Vagina (tissue), 2 donors: ENCODE measurements at regions not wholly inside any gene's neighbourhood (a gene's known extent, or its start where the extent isn't known, plus 50 kb on each side); places are given as distances from the start of the nearest gene placed in this dataset.
"Not testable (repeated sequence)": the region's sequence is repeated elsewhere in the genome, so short reads cannot be mapped to it uniquely, and the experiment has no call there.

Experiments used
- DNase-seq, 2 donors: peaks; one replicate each; pipeline ENCODE4 v3.0.0-alpha.2; 2017; ENCODE audit errors: extremely low spot score in 2 of 2
- H3K27ac ChIP-seq: fragments of 200-600 bp; sonication (generic); one replicate; pipeline ENCODE4 v1.5.1; 2019
- H3K27me3 ChIP-seq: fragments of 200-600 bp; sonication (generic); one replicate; pipeline ENCODE4 v1.5.1; 2019
- H3K36me3 ChIP-seq, 2 donors: fragments of 200-600 bp; sonication (generic); one replicate each; pipeline ENCODE4 v1.5.1; 2017 to 2019
- H3K4me1 ChIP-seq: fragments of 200-600 bp; sonication (generic); one replicate; pipeline ENCODE4 v1.5.1; 2019
- H3K4me3 ChIP-seq, 2 donors: fragments of 200-600 bp; sonication (generic); 1 replicate in 1 of 2; 2 replicates in 1 of 2; pipeline ENCODE4 v1.5.1; 2016 to 2019
- H3K9me3 ChIP-seq: fragments of 200-600 bp; sonication (generic); one replicate; pipeline ENCODE4 v1.5.1; 2019
- POLR2A ChIP-seq, 2 donors: fragments of 450-650 bp; IDR thresholded peaks; one replicate each; pipeline ENCODE4 v1.6.1; 2017; ENCODE audit warnings: antibody characterized with exemption in 2 of 2, mild to moderate bottlenecking in 2 of 2, moderate library complexity in 2 of 2
- POLR2AphosphoS5 ChIP-seq, 2 donors: sonication (generic); formaldehyde crosslinking; IDR thresholded peaks; one replicate each; pipeline ENCODE4 v1.9.0; 2017; ENCODE audit warnings: antibody characterized with exemption in 2 of 2, mild to moderate bottlenecking in 2 of 2, low read depth in 1 of 2; ENCODE audit not compliant: insufficient read depth in 1 of 2
- intact Hi-C: fragments of 100-400 bp; cut with DNase I; formaldehyde crosslinking; loops from one replicate; pipeline ENCODE4 v1.15.1; 2023
- TF ChIP-seq, protein P1 (sequence below), 3 experiments: fragments of 450-650 bp in 2 of 3; fragments of 200-600 bp in 1 of 3; sonication (generic) in 1 of 3; IDR thresholded peaks; one replicate each; pipeline ENCODE4 v1.5.1; 2017 to 2019; ENCODE audit warnings: antibody characterized with exemption in 3 of 3, mild to moderate bottlenecking in 2 of 3, moderate library complexity in 2 of 3

DNA sequence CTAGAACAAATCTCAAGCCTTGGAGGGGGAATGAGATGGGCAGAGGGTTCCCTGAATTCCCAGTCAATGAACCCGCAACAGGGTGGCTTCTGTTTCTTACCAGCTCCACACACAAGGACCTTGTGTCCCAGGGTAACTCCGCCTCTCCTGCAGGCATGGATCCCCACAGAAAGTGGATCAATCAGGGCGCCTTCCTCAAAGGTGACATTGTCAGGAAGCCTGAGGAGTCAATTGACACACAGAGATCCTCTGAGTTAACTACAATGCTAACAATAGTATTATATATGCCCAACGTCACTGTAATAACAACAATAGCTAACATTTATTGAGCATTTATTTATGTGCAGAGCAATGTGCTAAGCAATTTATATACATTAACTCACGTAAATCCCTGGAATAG is 98.8 kb downstream of the TRIM69 start:
- H3K4me3 ChIP-seq, DNase-seq, H3K4me1 ChIP-seq, intact Hi-C loops, H3K27ac ChIP-seq, H3K9me3 ChIP-seq, H3K27me3 ChIP-seq, H3K36me3 ChIP-seq: not testable (repeated sequence)

- Histone ChIP-seq H3K36me3 (no peaks in the 10 kb centered on the region), H3K27ac (no peak overlapping the region), H3K27me3 (no peaks in the 10 kb centered on the region), H3K4me3 (no peak overlapping the region), H3K9me3 (no peaks in the 10 kb centered on the region), H3K4me1 (no peaks in the 10 kb centered on the region)
- DNase-seq = no peak
- TF ChIP-seq POLR2AphosphoS5 (IDR thresholded peaks at IDR 0.05; ENCODE audit: insufficient read depth in 1 of 2, low read depth in 1 of 2) (no peak), POLR2A (IDR thresholded peaks at IDR 0.05) (no peak)
- TF ChIP-seq, protein P1, sequence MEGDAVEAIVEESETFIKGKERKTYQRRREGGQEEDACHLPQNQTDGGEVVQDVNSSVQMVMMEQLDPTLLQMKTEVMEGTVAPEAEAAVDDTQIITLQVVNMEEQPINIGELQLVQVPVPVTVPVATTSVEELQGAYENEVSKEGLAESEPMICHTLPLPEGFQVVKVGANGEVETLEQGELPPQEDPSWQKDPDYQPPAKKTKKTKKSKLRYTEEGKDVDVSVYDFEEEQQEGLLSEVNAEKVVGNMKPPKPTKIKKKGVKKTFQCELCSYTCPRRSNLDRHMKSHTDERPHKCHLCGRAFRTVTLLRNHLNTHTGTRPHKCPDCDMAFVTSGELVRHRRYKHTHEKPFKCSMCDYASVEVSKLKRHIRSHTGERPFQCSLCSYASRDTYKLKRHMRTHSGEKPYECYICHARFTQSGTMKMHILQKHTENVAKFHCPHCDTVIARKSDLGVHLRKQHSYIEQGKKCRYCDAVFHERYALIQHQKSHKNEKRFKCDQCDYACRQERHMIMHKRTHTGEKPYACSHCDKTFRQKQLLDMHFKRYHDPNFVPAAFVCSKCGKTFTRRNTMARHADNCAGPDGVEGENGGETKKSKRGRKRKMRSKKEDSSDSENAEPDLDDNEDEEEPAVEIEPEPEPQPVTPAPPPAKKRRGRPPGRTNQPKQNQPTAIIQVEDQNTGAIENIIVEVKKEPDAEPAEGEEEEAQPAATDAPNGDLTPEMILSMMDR (IDR thresholded peaks at IDR 0.05) = no peak
- intact Hi-C loops = no loop called here
Measured at GRCh38 chr15:44836094-44836493, 99.8 kb downstream of the TRIM69 start.

DNA sequence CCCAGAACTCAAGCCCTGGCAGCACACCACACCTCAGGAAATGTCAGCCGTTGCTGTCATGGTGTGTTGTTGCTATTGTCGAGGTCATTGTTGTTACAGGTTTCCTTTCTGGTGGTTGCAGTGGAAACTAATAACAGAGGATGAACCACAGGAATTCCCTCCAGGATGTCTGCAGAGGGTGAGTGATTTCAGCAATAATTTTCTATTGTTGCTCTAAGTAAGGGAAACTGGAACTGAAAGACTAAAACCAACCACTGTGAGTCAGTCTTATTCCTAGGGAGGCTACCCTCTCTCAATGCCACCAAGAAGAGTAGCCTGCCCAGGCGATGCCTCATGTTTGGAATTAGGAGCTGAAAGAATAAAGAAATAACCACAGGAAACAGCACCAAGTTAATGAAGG is 102.6 kb downstream of the TRIM69 start:
- H3K27ac ChIP-seq, H3K9me3 ChIP-seq, H3K27me3 ChIP-seq, intact Hi-C loops, H3K4me3 ChIP-seq, DNase-seq, H3K4me1 ChIP-seq, H3K36me3 ChIP-seq: not testable (repeated sequence)

DNA sequence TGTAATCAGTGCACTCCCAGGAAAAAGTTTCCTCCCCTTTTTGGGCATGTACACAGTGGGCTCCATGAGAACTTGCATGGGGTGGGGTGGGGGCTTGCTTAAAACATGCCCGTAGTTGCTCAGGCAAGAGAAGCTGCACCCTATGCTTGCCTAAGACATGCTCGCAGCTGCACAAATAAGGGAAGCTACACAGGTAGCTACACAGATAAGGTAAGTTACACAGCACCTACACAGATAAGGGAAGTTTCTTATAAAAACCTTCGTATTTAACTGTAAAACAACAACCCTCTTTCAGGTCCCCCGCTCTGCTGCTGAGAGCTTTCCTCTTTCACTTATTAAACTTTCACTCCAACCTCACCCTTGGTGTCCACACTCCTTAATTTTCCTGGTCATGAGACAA is 105.4 kb downstream of the TRIM69 start:
- intact Hi-C loops, H3K27ac ChIP-seq, DNase-seq: not testable (repeated sequence)

GRCh38 chr15:44842883-44843282 is 106.6 kb downstream of the TRIM69 start:
- DNase-seq, H3K27me3 ChIP-seq, H3K36me3 ChIP-seq, H3K9me3 ChIP-seq, H3K4me3 ChIP-seq, intact Hi-C loops, H3K27ac ChIP-seq, H3K4me1 ChIP-seq: not testable (repeated sequence)

More for the DNA sequence above, 105.4 kb downstream of the TRIM69 start:
- not testable (repeated sequence) for H3K36me3 ChIP-seq, H3K27me3 ChIP-seq, H3K4me1 ChIP-seq, H3K9me3 ChIP-seq, H3K4me3 ChIP-seq

DNA sequence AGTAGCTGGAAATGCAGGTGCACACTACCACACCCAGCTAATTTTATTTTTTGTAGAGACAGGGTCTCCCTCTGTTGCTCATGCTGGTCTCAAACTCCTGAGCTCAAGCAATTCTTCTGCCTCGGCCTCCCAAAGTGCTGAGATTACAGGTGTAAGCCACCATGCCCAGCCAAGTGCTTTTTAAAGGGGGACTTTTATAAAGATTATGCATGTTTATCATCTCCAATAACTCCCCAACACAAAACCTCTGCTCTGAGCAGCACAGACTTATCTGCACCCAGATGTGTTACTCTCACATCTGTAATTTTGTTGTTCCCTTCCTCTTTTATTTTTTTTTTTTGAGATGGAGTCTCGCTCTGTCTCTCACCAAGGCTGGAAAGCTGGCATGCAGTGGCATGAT is 108.6 kb downstream of the TRIM69 start:
- intact Hi-C loops, H3K27ac ChIP-seq, H3K27me3 ChIP-seq, DNase-seq, H3K9me3 ChIP-seq, H3K4me3 ChIP-seq, H3K36me3 ChIP-seq, H3K4me1 ChIP-seq: not testable (repeated sequence)

DNA sequence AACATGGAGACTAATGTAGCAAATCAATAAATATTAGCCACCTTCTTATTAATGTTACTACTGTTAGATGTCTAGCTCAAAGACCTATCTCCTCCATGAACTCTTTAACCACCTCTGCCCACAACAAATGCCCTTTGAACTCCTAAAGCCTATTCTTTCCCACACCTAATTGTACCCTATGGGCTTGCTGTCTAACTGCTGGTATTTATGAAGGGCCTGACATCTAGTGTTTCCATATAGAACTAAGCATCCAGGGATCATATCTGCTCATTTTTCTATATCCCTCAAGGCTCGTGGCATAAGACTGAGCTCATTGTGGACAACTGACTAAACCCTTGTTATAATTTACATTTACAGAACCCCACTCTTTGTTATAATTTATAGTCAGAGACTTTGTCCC is 109.8 kb downstream of the TRIM69 start:
- DNase-seq, H3K4me1 ChIP-seq, H3K36me3 ChIP-seq, H3K4me3 ChIP-seq, intact Hi-C loops, H3K9me3 ChIP-seq, H3K27me3 ChIP-seq, H3K27ac ChIP-seq: not testable (repeated sequence)

DNA sequence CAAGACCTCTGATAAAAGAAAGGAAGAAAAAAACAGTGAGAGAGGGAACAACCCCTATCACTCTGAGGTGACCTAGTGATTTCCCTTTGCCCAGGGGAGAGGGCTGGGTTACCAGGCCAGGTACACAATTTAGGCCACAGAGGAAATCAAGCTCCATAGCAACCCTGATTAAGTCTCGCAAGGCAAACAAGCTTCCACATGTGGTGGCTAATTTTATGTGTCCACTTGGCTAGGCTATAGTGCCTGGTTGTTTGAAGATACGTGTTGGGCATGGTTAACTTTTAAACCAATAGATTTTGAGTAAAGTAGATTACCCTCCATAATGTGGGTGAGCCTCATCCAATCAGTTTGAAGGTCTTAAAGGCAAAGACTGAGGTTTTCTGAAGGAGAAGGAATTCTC is 108.9 kb upstream of the TERB2 start:
- DNase-seq, H3K9me3 ChIP-seq, H3K4me3 ChIP-seq, H3K4me1 ChIP-seq, H3K36me3 ChIP-seq, intact Hi-C loops, H3K27ac ChIP-seq, H3K27me3 ChIP-seq: not testable (repeated sequence)

- intact Hi-C loops, H3K36me3 ChIP-seq, H3K27me3 ChIP-seq, H3K4me3 ChIP-seq, H3K9me3 ChIP-seq, H3K4me1 ChIP-seq, DNase-seq, H3K27ac ChIP-seq: not testable (repeated sequence)
Measured at GRCh38 chr15:44848859-44849258, 107.6 kb upstream of the TERB2 start.
